ENCODE measurements at regions not wholly inside any gene's neighbourhood (a gene's known extent, or its start where the extent isn't known, plus 50 kb on each side); places are given as distances from the start of the nearest gene placed in this dataset.

DNA sequence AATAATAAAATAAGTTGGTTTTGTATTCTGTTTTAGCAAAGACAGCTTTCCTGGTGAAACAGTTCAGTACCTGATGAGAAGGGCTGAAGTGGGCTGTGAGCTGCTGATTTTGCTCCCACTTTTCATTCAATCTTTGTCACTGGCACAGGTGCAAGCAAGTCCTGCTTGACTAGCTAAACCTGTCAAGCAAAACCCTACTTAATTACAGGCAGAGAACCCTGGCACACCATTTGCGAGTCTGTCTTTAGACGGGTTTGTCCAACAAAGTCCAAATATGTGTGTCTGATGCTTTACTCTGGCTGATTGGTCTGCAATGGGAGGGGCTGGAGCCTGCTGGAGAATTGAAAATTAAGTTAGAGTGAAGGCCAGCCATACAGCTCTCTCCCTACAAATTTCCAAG, 267.2 kb downstream of the EPHA4 start:
- no peak overlapping the region for H3K4me3 ChIP-seq (ENCODE audit: low read length)
- TF ChIP-seq, protein P1, sequence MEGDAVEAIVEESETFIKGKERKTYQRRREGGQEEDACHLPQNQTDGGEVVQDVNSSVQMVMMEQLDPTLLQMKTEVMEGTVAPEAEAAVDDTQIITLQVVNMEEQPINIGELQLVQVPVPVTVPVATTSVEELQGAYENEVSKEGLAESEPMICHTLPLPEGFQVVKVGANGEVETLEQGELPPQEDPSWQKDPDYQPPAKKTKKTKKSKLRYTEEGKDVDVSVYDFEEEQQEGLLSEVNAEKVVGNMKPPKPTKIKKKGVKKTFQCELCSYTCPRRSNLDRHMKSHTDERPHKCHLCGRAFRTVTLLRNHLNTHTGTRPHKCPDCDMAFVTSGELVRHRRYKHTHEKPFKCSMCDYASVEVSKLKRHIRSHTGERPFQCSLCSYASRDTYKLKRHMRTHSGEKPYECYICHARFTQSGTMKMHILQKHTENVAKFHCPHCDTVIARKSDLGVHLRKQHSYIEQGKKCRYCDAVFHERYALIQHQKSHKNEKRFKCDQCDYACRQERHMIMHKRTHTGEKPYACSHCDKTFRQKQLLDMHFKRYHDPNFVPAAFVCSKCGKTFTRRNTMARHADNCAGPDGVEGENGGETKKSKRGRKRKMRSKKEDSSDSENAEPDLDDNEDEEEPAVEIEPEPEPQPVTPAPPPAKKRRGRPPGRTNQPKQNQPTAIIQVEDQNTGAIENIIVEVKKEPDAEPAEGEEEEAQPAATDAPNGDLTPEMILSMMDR (conservative IDR thresholded peaks at IDR 0.05; ENCODE audit: low read length), result no peak
- DNase-seq (ENCODE audit: low read depth), result no peak

DNA sequence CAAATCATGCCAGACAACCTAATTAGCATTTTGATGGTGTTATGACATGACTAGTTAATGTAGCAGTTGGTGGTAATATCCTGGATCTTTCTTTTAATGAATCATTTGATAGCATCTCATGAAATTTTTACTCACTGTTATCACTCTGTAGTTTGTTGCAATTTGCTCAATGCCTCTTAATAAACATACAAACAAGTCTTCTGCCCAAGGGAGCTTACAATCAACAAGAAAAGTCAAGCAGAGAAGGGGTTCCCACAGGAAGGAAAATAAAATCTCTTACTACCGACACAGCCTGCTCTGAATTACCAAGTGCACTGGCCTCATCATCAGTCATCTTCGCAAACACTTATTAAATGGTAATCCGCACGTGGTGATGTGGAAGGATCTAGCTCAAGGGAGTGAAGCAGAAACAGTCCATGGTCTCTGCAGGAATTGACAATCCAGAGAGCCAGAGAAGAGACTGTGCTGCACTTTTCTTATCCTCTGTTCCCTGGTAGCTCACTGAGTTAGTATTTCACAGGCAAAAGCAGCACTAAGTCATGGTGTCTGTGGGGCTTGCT, 263.5 kb downstream of the EPHA4 start:
- no peak for DNase-seq (ENCODE audit: low read depth)
- no peak overlapping the region for H3K4me3 ChIP-seq (ENCODE audit: low read length)
- TF ChIP-seq, protein P1 (conservative IDR thresholded peaks at IDR 0.05; ENCODE audit: low read length), result no peak

GRCh38 chr2:221309892-221310583, 262.1 kb downstream of the EPHA4 start:
- H3K4me3 ChIP-seq (ENCODE audit: low read length), result no peak overlapping the region
- no peak for DNase-seq (ENCODE audit: low read depth)
- TF ChIP-seq, protein P1 (conservative IDR thresholded peaks at IDR 0.05; ENCODE audit: low read length), result no peak

DNA sequence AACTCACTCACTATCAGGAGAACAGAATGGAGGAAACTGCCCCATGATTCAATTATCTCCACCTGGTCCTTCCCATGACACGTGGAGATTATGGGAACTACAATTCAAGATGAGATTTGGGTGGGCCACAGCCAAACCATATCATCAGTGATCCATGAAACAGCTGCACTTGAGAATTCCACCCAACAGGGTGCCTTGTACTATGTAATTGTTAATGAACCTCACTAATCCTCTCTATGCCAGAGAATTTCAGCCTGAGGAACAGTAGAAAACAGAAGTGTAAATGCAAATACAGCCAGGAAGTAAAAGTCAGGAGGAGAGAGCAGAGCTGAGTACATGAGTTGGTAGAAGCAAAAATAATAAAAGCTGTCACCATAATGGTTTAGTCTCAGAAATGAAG, 261.4 kb downstream of the EPHA4 start:
- no peak for DNase-seq (ENCODE audit: low read depth)
- TF ChIP-seq, protein P1 (conservative IDR thresholded peaks at IDR 0.05; ENCODE audit: low read length), result no peak
- no peak overlapping the region for H3K4me3 ChIP-seq (ENCODE audit: low read length)

- TF ChIP-seq, protein P1 (conservative IDR thresholded peaks at IDR 0.05; ENCODE audit: low read length), result no peak
- H3K4me3 ChIP-seq (ENCODE audit: low read length), result no peak overlapping the region
- no peak for DNase-seq (ENCODE audit: low read depth)
Measured at GRCh38 chr2:221312634-221313033, 259.5 kb downstream of the EPHA4 start.

DNA sequence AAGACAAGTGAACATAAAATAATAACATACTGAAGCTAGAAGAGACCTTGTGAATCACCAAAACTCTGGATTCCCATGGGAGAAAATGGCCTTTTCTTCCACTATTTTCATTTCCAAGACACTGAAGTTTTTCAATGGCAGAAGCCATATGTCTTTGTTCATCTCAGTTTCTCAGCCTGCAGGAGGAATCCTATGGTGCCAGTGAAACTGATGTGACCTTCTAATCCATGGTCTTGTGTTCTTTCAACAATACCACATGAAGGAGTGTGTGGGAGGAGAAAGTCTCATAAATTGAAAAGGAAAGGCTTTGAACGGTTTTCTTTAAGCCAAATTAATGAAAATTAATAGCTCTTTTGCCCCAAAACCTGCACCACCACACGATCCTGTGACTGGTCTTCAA, 257.3 kb downstream of the EPHA4 start:
- no peak for DNase-seq (ENCODE audit: low read depth)
- TF ChIP-seq, protein P1 (conservative IDR thresholded peaks at IDR 0.05; ENCODE audit: low read length), result no peak
- H3K4me3 ChIP-seq (ENCODE audit: low read length), result no peak overlapping the region

Data from AG10803 (cell line).